Ectodermal cell (in vitro differentiated cells): ENCODE measurements at regions not wholly inside any gene's neighbourhood (a gene's known extent, or its start where the extent isn't known, plus 50 kb on each side); places are given as distances from the start of the nearest gene placed in this dataset.
"Not testable (repeated sequence)": the region's sequence is repeated elsewhere in the genome, so short reads cannot be mapped to it uniquely, and the experiment has no call there.

Source experiments
- H3K27ac ChIP-seq: 2 replicates; pipeline ENCODE4 v1.7.0; 2013; ENCODE audit warnings: mild to moderate bottlenecking, low read depth, low read length; ENCODE audit not compliant: insufficient read depth, poor library complexity, severe bottlenecking
- H3K27me3 ChIP-seq: 2 replicates; pipeline ENCODE4 v1.7.0; 2013; ENCODE audit warnings: mild to moderate bottlenecking, low read length; ENCODE audit not compliant: insufficient read depth, control insufficient read depth, poor library complexity, severe bottlenecking
- H3K36me3 ChIP-seq: one replicate; pipeline ENCODE4 v1.7.0; 2013; ENCODE audit warnings: low read length; ENCODE audit not compliant: control insufficient read depth, insufficient read depth
- H3K4me1 ChIP-seq: one replicate; pipeline ENCODE4 v1.7.0; 2013; ENCODE audit warnings: low read length; ENCODE audit not compliant: control insufficient read depth, insufficient read depth
- H3K4me3 ChIP-seq: 2 replicates; pipeline ENCODE4 v1.7.0; 2013; ENCODE audit warnings: low read depth, low read length, control low read depth; ENCODE audit not compliant: insufficient read depth
- H3K9me3 ChIP-seq: 2 replicates; pipeline ENCODE4 v1.7.0; 2013; ENCODE audit warnings: mild to moderate bottlenecking, low read length, moderate library complexity; ENCODE audit not compliant: control insufficient read depth
- WGBS, 2 experiments: methylation state at CpG; one replicate each; pipeline ENCODE4 v1.1.7; 2013; ENCODE audit warnings: missing lambda C conversion rate in 2 of 2; 5-methylcytosine and 5-hydroxymethylcytosine counted together

DNA sequence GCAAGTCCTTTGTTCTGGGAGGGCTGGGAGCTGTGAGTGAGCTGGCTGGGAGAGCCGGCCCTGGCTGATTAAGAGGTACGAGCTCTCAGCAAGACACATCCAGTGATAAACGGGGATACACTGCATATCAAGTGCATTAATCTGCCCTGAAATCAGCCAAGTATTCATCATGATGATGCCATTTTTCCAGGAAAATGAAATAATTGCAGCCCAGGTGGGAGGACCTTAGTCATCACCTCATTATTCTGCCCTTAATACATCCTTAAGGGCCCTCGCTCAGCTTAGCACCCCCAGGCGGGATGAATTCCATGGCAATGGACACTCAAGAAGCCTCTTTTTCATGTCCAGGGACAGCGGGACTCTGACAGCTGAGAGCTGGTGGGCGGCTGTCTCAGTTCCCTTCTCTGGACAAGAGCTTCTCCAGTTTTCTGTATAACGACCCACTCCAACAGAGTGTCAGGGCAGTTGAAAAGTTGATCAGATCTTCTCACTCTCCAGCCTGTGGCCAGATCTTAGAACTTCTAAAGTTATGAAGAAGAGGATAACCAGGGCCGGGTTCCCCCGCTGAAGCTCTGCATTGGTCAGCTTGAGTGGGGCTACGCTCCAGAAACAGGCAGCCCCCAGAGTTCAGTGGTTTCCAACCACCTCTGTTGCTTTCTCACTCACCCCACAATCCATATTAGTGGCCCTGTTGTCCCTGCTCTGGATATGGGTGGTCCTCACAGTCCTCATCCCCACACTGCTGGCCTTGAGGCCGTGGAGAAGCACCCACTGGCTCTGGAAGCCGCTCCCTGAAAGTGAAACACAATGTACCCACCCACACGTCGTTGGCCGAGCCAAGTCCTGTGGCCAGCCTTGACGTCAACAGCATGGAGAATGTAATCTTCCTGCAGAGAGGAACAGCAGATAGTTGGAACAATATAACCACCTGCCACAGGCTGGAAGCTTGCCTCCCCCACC lies 306.2 kb upstream of the DIO3 start:
- no peak overlapping the region for H3K4me3 ChIP-seq
- H3K36me3 ChIP-seq: no peaks in the 10 kb centered on the region
- no peak overlapping the region for H3K27ac ChIP-seq
- no peaks in the 10 kb centered on the region for H3K9me3 ChIP-seq
- H3K4me1 ChIP-seq: no peaks in the 10 kb centered on the region
- 89% methylated on average over 17 of the region's 17 CpGs for WGBS, 2 experiments
- H3K27me3 ChIP-seq: no peaks in the 10 kb centered on the region

DNA sequence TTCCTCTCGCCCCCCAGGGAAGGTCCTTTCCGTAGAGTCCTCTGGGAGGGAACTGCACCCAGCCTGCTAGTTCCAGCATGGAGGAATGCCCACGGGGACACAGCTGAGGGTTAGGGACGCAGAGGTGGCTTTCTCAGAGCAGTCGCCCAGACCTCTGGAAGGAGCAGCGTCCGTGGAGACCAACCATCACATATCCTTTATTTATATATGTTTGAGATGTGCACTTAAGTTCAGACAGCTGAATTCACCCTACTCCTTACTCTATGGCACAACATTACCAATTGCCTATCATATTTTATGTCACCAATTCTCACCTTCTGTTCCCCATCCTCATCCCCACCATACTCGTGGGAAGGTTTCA lies 305.6 kb upstream of the DIO3 start:
- no peak overlapping the region for H3K4me3 ChIP-seq
- no peaks in the 10 kb centered on the region for H3K36me3 ChIP-seq
- no peaks in the 10 kb centered on the region for H3K4me1 ChIP-seq
- H3K9me3 ChIP-seq: no peaks in the 10 kb centered on the region
- H3K27me3 ChIP-seq: no peaks in the 10 kb centered on the region
- WGBS, 2 experiments: 92 to 95% methylated on average over 5 to 8 of the region's 8 CpGs
- no peak overlapping the region for H3K27ac ChIP-seq

DNA sequence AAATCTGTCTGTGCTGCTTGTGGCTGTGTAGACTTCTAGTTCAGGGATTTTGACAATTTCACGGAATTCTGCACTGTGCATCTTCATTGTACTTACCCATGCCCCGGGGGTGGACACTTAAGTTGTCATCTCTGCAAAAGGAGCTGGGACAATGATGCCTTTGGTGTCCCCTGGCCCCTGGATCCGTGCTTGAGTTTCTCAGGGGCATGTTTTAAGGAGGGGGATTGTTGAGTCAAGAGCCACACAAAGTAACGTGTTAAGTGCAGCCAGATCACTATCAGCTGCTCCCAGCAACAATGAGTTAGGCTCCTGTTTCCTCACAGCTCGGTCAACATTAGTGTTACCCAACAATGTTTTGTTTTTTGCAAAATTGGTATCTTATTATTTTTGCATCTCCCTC lies 305.0 kb upstream of the DIO3 start:
- H3K9me3 ChIP-seq: no peaks in the 10 kb centered on the region
- no peaks in the 10 kb centered on the region for H3K4me1 ChIP-seq
- H3K36me3 ChIP-seq: no peaks in the 10 kb centered on the region
- WGBS, 2 experiments: 84% methylated on average over 5 of the region's 5 CpGs
- no peak overlapping the region for H3K4me3 ChIP-seq
- H3K27me3 ChIP-seq: no peaks in the 10 kb centered on the region
- H3K27ac ChIP-seq: no peak overlapping the region

DNA sequence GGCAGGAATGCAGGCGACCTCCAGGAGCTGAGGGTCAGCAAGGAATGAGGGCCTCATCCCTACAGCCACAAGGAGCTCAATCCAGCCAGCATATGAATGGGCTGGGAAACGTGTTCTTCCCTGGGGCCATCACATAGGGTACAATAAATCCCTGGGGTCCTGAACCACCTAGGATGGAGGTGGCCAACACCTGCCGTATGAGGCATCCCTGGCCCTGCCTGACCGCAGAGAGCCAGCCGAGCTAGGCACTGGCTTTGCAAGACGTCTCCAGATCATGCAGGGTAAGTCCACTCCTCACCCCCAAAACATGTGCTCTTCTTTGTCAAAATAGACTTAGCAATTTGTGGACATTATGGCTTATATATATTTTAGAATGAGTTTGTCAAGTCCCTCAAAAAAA lies 303.7 kb upstream of the DIO3 start:
- no peak overlapping the region for H3K4me3 ChIP-seq
- H3K36me3 ChIP-seq: no peaks in the 10 kb centered on the region
- peaks cover 3% of the 10 kb centered on the region for H3K9me3 ChIP-seq
- no peaks in the 10 kb centered on the region for H3K4me1 ChIP-seq
- H3K27ac ChIP-seq: no peak overlapping the region
- no peaks in the 10 kb centered on the region for H3K27me3 ChIP-seq
- 89 to 90% methylated on average over 6 of the region's 6 CpGs for WGBS, 2 experiments

DNA sequence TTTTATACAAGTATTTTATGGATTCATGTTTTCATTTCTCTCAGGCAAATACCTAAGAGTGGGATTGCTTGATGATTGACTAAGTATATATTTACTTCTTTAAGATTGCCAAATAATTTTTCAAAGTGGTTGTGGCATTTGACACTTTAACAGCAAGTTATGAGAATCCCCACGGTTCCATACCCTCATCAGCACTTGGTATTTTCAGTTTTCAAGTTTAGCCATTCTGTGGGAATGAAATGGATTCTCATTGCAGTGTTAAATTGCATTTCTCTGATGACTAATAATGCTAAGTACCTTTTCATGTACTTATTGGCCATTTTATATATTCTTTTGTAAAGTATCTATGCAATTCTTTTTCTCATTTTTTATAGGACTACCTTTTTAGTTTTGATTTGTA lies 301.5 kb upstream of the DIO3 start:
- Histone ChIP-seq H3K4me3 (no peak overlapping the region), H3K36me3 (no peaks in the 10 kb centered on the region), H3K27me3 (no peaks in the 10 kb centered on the region), H3K27ac (no peak overlapping the region), H3K9me3 (peaks cover 3% of the 10 kb centered on the region), H3K4me1 (no peaks in the 10 kb centered on the region)
- WGBS, 2 experiments: 86 to 100% methylated on average over 1 of the region's 1 CpG

DNA sequence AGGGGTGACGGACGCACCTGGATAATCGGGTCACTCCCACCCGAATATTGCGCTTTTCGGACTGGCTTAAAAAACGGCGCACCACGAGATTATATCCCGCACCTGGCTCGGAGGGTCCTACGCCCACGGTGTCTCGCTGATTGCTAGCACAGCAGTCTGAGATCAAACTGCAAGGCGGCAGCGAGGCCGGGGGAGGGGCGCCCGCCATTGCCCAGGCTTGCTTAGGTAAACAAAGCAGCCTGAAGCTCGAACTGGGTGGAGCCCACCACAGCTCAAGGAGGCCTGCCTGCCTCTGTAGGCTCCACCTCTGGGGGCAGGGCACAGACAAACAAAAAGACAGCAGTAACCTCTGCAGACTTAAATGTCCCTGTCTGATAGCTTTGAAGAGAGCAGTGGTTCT lies 294.9 kb upstream of the DIO3 start:
- H3K27ac ChIP-seq, H3K4me3 ChIP-seq, H3K27me3 ChIP-seq, H3K36me3 ChIP-seq, H3K4me1 ChIP-seq, H3K9me3 ChIP-seq: not testable (repeated sequence)
- 74 to 77% methylated on average over 16 to 17 of the region's 20 CpGs for WGBS, 2 experiments

DNA sequence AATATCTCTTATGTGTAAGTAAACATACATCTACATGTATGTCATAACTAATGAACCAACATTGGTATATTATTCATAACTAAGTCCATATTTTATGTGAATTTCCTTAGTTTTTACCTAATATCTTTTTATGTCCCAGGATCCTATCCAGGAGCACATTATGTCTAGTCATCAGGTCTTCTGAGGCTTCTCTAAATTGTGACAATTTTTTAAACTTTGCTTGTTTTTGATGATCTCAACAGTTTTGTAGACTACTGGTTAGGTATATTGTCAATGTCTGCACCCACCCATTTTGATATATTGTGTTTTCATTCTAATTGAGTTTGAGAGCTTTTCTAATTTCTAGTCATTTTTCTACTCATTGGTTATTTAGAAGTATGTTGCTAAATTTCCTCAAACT lies 288.2 kb upstream of the DIO3 start:
- Histone ChIP-seq H3K9me3 (no peaks in the 10 kb centered on the region), H3K36me3 (no peaks in the 10 kb centered on the region), H3K27ac (no peak overlapping the region), H3K27me3 (no peaks in the 10 kb centered on the region), H3K4me3 (no peak overlapping the region), H3K4me1 (peaks cover 5% of the 10 kb centered on the region)

DNA sequence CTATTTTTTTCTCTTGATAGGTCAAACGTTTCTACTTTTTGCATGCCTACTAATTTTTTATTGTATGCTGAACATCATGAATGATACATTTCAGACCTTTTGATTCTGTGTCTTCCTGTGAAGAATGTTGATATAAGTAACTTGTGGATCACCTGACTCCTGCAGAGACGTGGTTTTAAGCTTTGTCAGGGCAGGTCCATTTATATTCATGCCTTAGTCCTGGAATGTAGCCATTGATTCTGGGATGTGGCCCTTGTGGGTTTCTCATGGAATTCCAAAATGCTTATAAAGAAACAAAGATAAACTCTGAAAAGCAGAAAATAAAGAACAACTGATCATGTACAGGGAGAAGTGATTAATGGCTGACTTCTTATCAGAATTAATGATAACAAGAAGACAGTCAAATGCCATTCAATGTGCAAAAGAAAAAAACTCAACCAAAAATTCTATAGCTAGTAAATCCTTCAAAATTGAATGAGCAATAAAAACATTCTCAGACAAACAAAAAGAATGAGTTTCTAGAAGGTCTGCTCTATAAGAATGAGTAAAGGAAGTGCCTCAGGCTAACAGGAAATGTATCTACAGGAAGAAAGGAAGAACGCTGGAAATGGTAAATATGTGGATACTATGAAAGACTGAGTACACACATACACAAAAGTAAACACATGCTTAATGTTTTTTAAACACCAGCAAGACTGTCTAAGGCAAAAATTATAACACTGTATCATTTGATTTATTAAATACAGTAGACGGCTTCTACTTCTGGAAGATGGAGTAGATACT lies 284.8 kb upstream of the DIO3 start:
- no peak overlapping the region for H3K4me3 ChIP-seq
- no peaks in the 10 kb centered on the region for H3K36me3 ChIP-seq
- H3K27me3 ChIP-seq: no peaks in the 10 kb centered on the region
- no peaks in the 10 kb centered on the region for H3K9me3 ChIP-seq
- 33 to 76% methylated on average over 1 to 3 of the region's 4 CpGs for WGBS, 2 experiments
- H3K4me1 ChIP-seq: peaks cover 5% of the 10 kb centered on the region
- no peak overlapping the region for H3K27ac ChIP-seq

DNA sequence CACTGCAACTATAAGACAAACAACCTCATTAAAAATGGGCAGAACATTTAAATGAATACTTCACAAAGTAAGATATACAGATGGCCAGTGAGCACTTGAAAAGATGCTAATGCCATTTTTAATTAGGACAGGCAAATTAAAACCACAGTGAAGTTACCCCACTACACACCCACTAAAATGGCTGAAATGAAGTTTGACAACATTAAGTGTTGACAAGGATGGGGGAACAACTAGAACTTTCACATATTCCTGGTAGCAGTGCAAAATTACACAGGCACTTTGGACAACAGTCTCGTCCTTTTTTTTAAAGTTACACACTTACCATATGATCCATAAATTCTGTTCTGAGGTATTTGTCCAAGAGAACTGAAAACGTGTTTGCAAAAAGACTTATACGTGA lies 278.9 kb upstream of the DIO3 start:
- Histone ChIP-seq H3K27ac (no peak overlapping the region), H3K9me3 (no peaks in the 10 kb centered on the region), H3K4me1 (peaks cover 5% of the 10 kb centered on the region), H3K4me3 (no peak overlapping the region), H3K36me3 (no peaks in the 10 kb centered on the region), H3K27me3 (no peaks in the 10 kb centered on the region)
- WGBS, 2 experiments: 87 to 95% methylated on average over 2 to 3 of the region's 3 CpGs

DNA sequence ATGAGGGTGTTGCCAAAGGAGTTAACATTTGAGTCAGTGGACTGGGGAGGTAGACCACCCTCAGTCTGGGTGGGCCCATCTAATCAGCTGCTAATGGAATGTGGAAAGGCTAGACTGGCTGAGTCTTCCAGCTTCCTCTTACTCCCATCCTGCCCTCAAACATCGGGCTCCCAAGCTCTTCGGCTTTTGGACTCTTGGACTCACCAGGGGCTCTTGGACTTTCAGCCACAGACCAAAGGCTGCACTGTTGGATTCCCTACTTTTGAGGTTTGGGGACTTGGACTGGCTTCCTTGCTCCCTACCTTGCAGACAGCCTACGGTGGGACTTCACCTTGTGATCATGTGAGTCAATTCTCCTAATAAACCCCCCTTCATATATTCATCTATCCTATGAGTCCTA lies 276.6 kb upstream of the DIO3 start:
- Histone ChIP-seq H3K9me3 (no peaks in the 10 kb centered on the region), H3K27ac (no peak overlapping the region), H3K27me3 (no peaks in the 10 kb centered on the region), H3K36me3 (no peaks in the 10 kb centered on the region), H3K4me1 (no peaks in the 10 kb centered on the region), H3K4me3 (no peak overlapping the region)
- 90 to 93% methylated on average over 3 of the region's 3 CpGs for WGBS, 2 experiments
